ENCODE measurements at regions not wholly inside any gene's neighbourhood (a gene's known extent, or its start where the extent isn't known, plus 50 kb on each side); places are given as distances from the start of the nearest gene placed in this dataset.

DNA sequence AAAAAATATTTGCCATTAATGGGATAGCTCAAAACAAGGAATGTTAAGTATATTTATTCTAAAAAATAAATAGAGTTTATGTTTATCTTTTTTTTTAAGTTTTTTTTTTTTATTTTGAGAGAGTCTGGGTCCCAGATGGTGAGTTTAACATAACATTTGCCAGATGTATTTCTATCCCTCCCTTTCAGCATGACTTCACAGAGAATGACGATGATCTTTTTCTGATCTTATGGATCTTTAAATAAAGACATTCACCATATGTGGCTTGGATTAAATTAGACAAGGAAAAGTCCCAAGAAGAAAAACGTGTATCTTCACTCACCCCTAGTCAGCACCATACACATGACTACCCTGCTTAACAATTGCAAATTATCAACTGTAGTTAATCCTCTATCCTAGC, 839.8 kb upstream of the CNTN5 start:
- TF ChIP-seq, protein P1, sequence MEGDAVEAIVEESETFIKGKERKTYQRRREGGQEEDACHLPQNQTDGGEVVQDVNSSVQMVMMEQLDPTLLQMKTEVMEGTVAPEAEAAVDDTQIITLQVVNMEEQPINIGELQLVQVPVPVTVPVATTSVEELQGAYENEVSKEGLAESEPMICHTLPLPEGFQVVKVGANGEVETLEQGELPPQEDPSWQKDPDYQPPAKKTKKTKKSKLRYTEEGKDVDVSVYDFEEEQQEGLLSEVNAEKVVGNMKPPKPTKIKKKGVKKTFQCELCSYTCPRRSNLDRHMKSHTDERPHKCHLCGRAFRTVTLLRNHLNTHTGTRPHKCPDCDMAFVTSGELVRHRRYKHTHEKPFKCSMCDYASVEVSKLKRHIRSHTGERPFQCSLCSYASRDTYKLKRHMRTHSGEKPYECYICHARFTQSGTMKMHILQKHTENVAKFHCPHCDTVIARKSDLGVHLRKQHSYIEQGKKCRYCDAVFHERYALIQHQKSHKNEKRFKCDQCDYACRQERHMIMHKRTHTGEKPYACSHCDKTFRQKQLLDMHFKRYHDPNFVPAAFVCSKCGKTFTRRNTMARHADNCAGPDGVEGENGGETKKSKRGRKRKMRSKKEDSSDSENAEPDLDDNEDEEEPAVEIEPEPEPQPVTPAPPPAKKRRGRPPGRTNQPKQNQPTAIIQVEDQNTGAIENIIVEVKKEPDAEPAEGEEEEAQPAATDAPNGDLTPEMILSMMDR (IDR thresholded peaks at IDR 0.05), result no peak

DNA sequence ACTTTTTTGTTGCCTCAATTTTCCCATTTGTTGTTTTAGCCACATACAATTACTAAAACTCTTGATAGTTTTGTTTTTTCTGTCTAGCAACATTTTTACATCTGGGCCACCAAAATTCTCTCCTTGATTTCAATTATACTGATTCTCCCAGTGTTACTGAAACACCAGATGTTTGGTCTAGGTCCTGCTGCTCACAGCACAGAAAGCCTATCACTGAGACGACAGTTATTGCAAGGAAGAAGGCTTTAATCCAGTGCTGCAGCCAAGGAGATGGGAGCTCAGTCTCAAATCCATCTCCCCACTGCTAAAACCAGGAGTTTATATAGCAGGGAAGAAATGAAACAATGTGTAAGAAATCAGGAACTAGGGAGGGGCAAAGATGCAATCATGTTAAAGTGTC, 837.7 kb upstream of the CNTN5 start:
- TF ChIP-seq, protein P1 (IDR thresholded peaks at IDR 0.05), result no peak

DNA sequence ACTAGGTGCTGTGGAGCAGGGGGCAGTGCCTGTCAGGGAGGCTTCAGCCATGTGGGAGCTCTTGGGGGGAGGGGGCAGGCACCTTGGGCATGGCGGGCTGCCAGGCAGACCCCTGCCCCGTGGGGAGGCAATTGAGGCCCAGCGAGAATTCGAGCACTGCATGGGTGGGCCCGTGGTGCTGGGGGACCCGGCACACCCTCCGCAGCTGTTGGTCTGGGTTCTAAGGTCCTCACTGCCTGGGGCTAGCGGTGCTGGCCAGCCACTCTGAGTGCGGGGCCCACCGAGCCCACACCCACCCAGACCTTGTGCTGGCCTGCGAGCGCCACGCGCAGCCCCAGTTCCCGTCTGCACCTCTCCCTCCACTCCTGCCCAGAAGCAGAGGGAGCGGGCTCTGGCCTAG, 835.5 kb upstream of the CNTN5 start:
- TF ChIP-seq, protein P1 (IDR thresholded peaks at IDR 0.05), result no peak

DNA sequence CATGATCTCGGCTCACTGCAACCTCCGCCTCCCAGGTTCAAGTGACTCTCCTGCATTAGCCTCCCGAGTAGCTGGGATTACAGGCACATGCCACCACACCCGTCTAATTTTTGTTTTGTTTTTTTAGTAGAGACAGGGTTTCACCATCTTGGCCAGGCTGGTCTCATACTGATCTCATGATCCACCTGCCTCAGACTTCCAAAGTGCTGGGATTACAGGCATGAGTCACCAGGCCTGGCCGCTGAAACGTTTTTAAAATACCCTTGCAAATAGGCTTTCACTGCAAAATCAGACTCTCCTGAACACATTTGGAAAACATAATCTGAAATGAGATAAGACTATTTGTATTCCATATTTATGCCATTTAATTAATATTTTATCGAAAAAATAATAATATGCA, 826.1 kb upstream of the CNTN5 start:
- TF ChIP-seq, protein P1 (IDR thresholded peaks at IDR 0.05), result no peak

DNA sequence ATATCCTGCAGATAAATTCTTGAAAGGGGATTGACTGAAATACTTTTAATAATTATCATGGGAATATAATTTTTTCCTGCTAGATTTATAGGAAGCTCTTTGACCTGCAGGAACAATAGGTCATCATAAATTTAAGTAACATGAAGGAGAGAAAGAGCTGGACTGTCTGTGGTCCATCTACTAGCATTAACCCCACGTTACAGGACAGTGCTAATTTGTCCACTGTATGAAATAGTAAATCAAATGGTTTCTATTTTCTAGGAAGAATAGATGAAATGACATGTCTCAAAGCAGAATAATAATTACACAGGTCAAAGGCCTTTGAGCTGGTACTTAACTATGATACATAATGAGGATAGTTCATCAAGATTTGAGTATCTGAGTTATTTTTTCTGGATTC, 825.4 kb upstream of the CNTN5 start:
- TF ChIP-seq, protein P1 (IDR thresholded peaks at IDR 0.05), result no peak

DNA sequence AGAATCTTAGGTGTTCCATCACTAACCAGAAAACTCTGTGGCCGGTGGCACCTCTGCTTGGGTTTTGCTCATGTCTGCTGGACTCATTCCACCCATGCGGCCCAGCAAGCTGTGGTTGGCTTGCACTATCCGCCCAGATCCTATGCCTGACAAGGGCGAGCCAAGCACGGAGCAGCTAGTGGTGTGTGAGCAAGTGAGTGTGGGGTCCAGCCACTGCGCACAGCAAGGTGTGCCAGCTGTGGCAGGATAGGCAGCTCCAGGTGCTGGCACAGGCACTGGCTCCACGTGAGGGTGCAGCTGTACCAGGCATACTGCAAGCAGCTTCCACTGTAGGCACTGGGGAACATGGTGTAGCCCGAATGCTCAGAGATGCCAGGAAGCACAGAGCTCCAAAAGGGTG, 813.7 kb upstream of the CNTN5 start:
- TF ChIP-seq, protein P1 (IDR thresholded peaks at IDR 0.05), result no peak

DNA sequence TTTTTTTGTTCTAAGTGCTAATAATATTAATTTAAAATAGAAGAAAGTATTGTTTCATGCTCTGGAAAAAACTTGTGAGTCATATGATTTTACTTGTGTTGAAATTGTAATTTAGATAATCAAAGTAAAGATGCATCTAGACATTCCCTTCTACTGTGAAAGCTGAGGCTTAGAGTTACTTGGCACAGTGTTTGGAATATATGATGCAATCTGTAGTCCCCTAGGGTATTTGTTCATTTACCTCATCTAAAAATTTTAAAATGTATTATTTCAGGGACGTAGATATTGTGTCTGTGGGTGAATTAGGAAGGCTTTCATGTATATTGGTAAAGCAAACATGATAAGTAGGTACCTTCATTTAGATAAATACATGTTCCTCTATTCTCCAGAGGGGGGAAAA, 793.5 kb upstream of the CNTN5 start:
- TF ChIP-seq, protein P1 (IDR thresholded peaks at IDR 0.05), result no peak

DNA sequence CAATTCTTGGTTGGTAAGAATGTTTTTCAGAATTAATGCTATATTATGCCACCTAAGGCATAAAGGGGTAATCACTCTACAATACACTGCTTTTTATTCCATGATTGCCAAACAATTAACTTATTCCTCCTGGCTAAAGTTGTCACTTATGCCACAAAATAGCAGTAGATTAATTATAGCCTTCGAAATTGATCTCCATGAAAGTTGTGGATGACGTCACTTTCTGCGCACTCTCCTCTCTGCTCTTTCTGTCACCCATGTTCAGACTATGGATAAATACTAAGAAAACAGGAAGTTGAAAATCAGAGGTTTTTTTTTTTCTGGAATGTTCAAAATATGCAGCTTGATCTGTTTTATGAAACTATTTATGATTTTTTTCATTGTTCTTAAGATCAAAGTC, 790.1 kb upstream of the CNTN5 start:
- TF ChIP-seq, protein P1 (IDR thresholded peaks at IDR 0.05), result no peak
